HuH-7.5 (cell line): ENCODE measurements at regions not wholly inside any gene's neighbourhood (a gene's known extent, or its start where the extent isn't known, plus 50 kb on each side); places are given as distances from the start of the nearest gene placed in this dataset.

Experiments
- DNase-seq: peaks from one replicate; pipeline ENCODE4 v3.0.0; 2011; ENCODE audit warnings: low spot score

DNA sequence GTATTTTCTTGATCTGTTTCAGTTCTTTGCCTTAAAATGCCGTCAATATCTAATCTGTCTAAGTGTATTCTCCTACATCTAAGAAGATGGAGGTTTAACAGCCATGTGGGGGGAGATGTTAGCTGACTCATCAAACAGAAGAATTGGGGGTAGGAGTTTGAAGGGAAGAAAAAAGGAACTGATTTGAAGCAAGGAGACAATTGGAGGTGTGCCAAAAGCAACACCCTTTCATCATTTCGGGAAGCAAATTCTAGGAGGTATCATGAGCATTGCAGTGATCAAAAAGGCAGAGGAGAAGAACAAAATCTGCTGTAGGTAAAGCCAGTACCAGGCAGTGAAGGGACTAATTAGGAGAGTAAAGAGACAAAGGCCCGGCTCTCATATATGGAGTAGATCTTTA, 337.3 kb upstream of the TBC1D5 start:
- DNase-seq, result no peak

DNA sequence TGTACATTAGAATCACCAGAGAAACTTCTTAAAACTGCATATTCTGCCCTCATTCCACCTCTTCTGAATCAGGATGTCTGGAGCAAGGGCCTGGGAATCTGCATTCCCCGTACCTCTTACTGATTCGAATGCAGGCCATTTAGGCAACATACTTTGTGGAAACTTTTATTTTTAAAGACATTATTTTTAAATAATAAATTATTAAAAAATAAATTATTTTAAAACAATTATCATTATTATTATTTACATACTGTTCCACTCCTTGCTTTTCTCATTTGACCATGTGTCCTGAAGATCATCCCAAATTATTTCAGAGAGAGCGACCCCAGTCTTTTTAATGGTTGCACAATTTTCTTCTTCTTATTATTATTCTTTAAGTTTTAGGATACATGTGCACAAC, 336.6 kb upstream of the TBC1D5 start:
- DNase-seq, result no peak

DNA sequence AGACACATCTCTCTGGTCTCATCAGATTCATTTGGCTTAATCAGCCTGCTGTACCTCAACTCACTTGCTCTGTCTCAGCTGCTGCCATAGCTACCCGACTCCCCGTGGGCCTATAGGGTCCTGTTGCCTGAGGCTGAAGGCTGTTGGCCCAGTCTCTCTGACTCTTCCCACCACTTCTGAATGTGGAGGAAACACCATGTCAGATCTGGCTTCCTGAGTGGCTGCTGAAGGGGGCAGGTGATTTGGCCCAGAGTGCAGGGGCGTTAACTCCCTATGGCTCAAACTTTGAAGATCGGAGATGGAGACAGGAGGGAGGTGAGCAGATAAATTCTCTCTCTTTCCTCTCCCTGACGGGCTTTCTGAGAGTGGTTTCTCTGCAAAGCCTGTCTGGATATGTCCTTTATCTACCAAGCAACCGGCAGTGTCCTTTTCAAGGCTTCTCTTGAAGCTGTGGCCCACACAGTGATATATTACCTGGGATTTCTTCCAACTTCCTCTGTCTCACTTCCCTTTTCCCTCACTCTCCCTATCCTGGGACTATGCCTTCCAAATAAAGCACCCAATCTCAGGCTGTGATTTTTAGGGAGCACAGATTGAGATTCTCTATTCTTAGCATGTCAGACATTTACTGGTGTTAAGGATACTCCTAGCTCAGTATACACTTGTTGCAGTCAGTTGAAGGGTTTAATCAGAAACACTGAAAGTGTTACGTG, 334.9 kb upstream of the TBC1D5 start:
- DNase-seq, result no peak

DNA sequence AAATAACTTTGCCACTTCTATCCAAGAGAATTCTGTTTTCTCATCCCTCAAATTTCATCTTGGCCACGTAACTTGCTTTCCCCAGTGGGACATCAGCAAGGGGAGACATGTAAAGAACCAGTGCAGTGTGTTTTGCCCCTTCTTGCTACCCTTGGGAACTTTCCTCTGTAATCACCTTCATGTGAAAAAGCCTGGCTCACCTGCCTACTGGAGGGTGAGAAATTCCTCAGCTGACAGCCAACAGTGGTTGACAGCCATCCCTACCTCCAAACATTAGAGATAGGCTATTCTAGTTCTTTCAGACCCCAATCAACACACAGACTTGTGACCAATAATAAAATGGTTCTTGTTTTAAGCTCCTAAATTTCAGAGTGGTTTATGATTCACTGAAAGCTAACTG, 333.9 kb upstream of the TBC1D5 start:
- DNase-seq, result no peak

DNA sequence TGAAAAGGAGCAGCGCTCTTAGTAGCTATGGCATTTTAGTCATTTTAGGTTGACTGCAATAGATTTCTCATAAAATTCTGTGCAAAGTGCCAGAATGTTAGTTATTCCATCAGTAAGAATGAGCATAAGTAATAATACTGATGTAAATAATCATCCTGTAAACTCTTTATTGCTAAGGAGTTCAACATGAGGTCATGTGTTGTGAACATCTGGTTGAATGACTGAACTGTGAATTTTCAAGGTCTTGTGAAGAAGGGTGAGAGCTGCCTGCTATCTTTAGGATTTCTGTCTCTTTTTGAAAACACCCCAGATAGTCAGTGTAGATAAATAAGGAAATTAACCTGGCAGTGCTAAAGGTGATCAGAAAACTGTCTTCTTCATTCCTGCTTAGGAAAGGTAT, 333.4 kb upstream of the TBC1D5 start:
- DNase-seq, result no peak

DNA sequence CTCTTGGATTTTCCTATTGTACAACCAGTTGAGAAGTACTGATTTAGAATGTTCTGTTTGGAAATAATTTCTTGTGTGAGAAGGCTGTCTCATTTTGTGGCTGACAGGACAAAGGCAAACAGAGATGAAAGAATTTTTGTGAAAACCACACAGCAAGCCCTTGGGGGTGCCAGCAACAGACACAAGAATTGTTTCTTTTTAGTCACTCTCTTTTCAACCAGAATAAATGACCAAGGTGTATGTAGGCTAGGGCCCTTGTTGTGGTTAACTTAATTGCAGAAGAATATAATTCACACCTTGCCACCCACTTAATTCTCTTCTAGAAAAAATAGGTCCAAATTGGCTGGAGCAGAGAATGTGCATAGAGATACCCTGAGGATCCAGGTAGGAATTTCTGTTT, 329.4 kb upstream of the TBC1D5 start:
- no peak for DNase-seq

DNA sequence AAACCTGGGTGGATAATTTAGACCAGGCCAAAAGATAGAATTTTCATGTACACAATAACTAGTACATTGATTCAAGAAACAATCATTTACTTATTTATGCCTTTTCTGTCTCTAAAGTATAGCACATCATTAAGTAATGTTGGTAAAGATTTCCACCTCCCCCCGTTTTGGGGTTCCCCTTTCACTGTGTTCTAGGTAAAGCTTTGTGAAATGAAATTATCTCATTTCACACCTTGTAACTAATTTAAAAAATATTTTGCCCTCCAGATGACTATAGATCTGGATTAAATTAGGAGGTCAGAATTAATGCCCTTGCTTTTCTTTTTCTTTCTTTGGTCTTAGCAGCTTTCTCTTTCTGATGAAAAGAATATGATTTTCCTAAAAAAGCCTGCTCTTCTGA, 328.5 kb upstream of the TBC1D5 start:
- no peak for DNase-seq

DNA sequence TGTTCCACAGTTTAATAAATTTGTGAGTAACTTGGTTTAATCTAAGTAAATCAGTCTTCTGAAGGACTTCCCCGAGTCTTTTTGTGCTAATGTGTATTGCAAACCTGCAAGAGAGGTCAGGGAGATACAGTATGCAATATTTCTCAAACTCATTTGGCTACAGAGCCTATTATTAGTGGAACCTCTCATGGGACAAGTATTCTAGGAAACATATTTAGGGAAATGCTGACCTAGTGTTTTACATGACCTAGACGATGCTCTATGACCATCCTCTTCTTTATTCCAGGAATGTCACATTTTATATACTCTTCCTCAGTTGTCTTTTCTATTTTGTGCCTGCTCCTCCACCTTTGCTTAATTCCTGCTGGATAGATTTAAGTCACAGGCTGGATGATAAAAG, 327.8 kb upstream of the TBC1D5 start:
- no peak for DNase-seq

DNA sequence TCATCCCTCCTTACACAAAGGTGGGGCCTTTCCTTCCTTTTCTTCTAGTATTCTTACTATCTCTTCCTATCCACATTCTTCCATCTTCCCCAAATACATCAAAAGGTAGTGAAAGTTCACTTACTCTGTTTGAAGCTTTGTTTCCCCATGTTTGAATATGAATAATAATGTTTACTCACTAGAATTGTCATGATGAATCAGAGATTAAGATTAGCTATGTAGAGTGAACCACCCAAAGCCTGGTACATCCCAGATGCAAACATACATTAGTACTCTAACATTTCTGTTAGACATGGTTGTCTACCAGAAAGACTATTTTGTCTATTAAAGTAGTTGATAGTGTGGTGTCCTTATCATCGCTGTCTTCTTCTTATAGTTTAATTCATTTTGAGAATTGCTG, 327.1 kb upstream of the TBC1D5 start:
- no peak for DNase-seq

DNA sequence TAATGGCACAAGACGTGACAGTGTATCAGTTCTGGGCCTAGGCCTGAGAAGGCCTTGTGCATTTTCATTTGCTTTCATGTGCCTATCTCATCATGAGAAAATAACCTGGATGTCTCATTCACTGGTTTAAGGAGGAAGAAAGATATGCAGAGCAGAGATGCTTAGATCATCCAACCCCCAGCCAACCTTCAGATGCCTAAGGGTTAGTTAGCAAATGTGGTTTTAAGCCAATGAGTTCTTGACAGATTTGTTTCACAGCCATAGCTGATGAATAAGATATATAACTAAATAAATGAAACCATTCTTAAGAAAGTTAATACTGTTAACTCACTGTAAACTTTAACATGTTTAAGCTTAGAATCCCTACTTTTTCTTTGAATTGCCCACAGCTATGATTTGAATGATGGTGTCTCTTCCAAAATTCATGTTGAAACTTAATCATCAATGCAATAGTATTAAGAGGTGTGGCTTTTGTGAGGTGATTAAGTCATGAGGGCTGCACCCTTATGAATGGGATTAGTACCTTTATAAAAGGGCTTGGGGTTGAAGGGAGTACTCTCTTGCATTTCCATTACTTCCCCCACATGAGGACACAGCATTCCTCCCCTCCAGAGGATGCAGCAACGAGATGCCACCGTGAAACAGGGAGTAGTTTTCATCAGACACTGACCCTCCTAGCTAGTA, 324.6 kb upstream of the TBC1D5 start:
- no peak for DNase-seq

DNA sequence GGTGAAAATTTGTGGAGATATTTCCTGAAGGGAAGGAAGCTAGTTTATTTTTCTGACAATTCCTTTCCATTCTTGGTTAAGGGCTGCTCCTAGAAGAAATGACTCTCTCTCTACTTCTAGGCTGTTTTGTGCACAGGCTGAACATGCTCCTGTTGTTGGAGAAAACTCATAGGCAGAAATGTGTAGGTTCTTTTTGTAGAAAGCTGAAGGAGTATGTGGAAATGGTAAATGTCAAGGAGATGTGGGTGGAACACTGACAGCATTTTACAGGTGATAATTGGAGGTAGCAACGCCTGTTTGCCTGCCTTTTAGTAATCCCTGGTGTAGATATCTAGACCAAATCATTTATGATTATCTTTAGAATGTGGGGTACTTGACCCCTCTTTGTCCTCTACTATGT, 322.2 kb upstream of the TBC1D5 start:
- DNase-seq, result no peak

DNA sequence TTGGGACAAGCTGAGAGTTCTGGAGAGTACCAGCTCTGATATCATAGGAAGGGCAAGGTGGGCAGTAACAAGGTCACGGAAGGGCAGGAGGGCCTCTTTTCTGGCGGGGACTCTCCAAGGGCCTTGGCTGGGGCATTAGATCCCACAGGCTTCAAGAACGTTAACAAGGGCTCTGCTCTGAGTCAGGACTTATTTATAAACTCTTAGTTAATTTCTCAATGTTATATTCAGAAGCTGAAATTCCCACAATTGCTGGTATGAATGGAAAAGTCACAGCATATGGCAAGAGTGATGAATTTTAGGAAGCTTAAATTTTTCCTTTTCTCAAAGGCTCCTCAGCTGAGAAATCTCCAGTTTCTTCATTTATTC, 320.2 kb upstream of the TBC1D5 start:
- no peak for DNase-seq

DNA sequence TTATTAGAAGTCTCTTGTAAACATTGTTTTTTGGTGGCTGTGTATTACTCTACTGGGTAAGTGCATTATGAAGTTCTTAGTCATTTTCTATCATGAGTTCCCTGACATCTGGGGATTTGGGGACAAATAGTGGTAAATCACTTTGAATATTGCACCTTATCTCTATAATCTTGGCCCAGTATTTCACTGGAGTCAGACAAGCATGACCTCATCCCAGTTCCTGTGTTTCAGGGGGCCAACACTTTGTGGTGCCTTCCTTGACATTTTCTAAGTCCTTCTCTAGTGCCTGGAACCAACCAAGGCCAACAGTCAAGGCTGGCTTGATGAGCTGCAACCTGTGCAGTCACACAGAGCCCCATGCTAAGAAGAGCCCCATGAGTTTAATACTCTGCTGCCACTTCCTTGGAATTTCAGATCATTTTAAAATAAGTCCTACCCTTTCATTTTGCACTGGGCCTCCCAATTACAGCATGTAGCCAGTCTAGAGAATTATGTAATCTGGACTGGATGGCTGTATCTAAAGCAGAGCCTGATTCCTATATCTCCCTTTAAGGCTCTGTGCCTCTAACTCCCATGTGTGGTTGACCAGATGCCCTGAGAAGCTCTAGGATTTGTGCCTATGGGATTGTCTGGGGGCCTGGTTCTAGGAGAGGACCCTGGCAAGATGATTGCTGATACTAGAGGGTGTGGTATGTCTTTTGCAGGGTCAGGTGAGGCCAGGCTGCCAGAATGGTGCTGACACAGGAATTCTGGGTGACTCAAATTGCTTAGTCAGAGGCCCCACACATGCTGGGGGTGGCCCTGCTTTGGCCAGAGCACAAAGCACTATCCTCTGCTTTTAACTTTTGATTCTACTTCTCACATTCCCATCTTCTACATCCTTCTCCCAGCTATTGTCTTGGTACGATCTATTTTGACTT, 319.6 kb upstream of the TBC1D5 start:
- DNase-seq, result no peak

DNA sequence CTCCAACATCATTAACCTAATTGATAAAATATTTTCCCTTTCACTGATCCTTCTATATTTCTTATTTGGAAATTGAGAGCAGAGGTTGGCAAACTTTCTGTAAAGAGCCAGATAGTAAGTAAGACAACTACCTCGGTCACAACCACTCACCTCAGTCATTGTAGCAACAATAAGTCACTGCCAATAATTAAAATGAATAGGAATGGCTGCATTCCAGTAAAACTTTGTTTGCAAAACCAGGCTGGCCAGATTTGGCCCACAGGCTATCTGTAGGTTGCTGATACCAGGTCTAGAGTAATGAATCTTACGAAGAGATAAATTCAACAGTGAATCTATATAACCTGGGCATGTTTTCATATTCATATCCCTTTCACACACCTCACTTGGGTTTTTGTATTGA, 316.2 kb upstream of the TBC1D5 start:
- no peak for DNase-seq

DNA sequence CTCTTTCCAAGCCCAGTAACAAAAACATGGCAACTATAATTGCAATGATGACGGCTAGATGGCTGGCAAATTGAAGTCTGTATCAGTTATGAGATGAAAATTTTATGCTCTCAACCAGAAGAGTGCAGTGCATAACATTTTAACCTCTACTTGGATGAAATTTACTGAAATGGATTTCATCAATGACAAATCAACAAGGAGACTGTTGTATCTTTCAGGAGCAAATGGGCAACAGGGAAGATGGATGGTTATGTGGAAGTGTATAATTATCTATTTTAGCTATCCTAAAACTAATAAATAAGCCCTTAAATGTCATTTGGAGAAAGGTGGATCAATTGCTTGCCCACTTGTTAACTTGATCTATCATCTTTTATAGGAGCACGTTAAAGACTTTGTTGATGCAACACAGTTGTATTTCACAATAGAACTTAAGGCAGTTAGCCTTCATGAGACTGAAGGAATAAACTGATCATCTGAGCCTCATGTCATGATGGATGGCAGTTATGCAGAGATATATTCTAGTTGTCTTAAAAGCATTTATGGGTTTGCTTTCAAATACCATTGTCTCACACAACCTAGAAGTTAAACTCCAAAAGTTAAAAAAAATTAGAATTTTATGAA, 315.1 kb upstream of the TBC1D5 start:
- DNase-seq, result no peak

DNA sequence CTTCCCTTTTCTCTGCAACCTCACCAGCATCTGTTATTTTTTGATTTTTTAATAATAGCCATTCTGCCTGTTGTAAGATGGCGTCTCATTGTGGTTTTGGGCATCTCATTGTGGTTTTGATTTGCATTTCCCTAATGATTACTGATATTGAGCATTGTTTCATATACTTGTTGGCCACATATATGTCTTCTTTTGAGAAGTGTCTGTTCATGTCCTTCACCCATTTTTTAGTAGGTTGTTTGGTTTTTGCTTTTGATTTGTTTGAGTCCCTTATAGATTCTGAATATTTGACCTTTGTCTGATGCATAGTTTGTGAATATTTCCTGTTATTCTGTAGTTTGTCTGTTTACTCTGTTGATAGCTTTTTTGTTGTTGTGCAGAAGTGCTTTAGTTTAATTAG, 312.2 kb upstream of the TBC1D5 start:
- no peak for DNase-seq

DNA sequence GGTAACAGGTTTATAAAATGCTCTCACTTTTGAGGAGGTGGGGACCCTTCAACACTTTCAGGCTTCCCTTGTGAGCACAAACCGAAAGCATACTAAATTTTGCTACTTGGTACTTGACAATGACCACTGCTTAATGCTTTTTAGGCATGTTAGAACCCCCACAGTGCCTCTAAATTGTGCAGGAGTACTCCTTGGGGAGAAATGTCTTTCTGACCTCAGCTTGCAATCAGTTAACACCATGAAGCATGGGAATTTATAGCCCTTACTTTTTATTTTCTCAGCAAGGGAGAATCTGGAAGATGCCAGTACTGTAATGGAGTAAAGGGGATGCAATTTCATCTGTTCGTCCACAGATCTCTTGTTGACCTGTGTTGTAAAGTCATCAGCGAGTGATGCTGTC, 308.9 kb upstream of the TBC1D5 start:
- DNase-seq, result no peak

DNA sequence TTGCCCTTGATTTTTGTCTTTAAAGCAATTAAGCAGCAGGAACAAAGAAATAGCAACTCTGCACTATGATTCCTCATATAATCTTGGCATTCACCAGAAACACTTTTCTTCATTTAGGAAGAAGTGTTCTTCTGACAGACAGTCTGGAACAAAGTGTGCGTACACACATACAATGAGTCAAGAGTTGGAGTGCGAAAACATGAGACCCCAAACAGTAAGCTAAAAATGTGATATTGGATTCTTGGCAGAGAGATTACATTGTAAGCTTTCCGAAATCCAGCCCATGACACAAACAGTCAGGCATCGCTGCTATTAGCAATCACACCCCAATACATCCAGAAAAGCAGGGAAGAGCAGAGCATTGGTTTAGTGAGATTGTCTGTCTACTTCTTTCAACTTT, 306.7 kb upstream of the TBC1D5 start:
- no peak for DNase-seq

DNA sequence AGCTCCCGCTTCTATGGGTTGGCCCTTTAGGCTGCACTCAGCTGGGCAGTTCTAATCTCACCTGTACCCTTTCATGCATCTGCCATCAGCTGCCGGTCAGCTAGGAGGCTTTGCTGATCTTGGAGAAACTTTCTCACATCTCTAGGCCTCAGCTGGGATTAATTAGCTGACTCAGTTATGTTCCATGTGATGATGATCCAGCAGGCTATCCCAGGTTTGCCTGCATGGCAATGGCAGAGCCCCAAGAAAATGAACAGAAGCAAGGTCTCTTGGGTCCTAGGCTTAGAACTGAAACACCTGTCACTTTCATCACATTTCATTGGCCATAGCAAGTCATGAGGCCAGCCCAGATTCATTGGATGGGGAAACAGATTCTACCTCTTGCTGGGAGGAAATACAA, 304.6 kb upstream of the TBC1D5 start:
- DNase-seq, result no peak

DNA sequence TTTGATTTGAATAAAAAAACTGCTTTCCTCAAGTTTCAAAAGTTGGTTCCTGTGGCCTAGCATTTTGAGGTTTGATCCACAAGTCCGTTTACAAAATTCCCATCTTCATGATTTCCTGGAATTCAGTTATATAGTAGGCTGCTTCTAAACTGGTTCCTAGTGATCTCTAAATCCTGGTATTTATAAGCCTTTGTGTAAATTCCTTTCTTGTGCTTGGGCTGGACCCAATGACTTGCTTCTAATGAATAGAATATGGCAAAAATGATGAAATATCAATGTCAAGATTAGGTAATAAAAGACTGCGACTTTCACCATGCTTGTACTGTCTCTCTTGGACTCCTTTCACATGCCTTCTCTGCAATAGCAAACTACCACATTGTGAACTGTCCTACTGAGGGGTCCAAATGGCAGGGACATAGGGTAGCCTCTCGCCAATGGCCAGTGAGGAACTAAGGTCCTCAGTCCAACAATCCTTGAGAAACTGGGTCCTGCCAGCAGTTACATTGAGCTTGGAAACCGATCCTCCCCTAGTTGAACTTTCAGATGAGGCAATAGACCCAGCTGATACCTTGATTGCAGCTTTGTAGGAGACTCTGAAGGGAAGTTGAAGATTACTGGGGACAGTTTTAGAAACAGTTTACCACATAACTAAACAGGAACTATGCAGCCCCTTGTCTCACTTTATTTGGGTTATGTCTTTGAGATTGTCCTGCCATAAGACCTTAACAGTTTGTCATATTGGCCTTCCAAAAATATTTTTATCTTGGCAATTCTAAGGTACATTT, 303.9 kb upstream of the TBC1D5 start:
- DNase-seq, result no peak

DNA sequence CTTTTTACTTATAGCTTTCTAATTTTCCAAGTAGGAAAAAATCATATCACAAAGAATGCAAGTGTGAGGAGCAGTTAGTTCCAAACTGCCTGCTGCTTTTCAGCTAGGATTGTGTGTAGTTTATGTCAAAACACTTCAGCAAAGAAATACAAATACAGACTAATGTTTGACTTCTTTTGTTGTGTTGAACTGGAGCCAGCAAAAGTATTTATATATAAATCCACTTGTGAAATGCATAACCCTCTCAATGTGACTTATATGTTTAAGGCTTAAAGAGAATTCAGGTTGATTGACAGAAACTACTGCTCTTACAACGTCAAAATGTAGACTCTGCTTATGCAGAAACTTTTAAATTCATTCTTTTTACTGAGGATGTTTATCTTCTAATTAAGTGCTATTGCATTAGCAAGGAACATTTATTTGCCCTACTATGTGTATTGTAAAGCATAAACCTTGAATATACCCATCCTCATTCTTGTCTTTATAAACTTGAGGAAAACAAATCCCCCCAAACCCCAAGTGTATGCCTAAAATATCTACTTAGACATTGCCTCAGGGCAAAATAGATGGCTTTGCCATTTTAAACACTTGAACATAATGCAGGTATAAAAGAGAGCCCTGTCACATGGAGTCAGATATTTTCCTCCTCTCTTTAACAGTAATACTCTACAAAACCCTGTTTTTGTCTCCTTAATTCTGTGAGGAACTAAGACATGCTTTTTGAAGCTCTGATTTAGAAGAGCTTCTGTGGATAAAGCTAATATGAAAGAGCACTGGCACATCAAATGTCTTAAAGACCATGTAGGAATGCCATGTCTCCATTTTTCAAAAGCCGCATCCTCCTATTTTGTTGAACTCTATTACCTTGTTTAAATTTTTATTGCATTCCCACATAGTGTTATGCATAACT, 302.8 kb upstream of the TBC1D5 start:
- no peak for DNase-seq
